Activated T-helper 1 cell treated with anti-CD3 and anti-CD28 coated beads, Interleukin-12 subunit alpha, Interleukin-12 subunit beta, Interleukin-2, Interleukin-4 antibody, amounts not matched to agents 30 ng/mL and 10 ng/mL and 1 ng/mL, durations not matched to agents 14 hours and 24 hours and 36 hours (primary cell): ENCODE measurements at regions not wholly inside any gene's neighbourhood (a gene's known extent, or its start where the extent isn't known, plus 50 kb on each side); places are given as distances from the start of the nearest gene placed in this dataset.

Experiments
- DNase-seq: peaks from one replicate; pipeline ENCODE4 v3.0.0; 2021; ENCODE audit warnings: low spot score
- H3K27ac Mint-ChIP-seq: one replicate; pipeline ENCODE4 v1.8.0; 2021; ENCODE audit warnings: mild to moderate bottlenecking, mixed read lengths
- H3K27me3 Mint-ChIP-seq: one replicate; pipeline ENCODE4 v1.8.0; 2022; ENCODE audit warnings: mild to moderate bottlenecking, moderate library complexity, mixed read lengths; ENCODE audit not compliant: insufficient read depth
- H3K36me3 Mint-ChIP-seq: one replicate; pipeline ENCODE4 v1.8.0; 2021; ENCODE audit warnings: low read depth, mixed read lengths
- H3K4me1 Mint-ChIP-seq: one replicate; pipeline ENCODE4 v1.8.0; 2021; ENCODE audit warnings: low read depth, mixed read lengths
- H3K4me3 Mint-ChIP-seq: one replicate; pipeline ENCODE4 v1.8.0; 2021; ENCODE audit warnings: mild to moderate bottlenecking, moderate library complexity, mixed read lengths
- H3K9me3 Mint-ChIP-seq: one replicate; pipeline ENCODE4 v1.8.0; 2021; ENCODE audit warnings: mixed read lengths
- intact Hi-C: fragments of 100-400 bp; cut with micrococcal nuclease; formaldehyde crosslinking; loops from one replicate; pipeline ENCODE4 v1.15.1; 2024

DNA sequence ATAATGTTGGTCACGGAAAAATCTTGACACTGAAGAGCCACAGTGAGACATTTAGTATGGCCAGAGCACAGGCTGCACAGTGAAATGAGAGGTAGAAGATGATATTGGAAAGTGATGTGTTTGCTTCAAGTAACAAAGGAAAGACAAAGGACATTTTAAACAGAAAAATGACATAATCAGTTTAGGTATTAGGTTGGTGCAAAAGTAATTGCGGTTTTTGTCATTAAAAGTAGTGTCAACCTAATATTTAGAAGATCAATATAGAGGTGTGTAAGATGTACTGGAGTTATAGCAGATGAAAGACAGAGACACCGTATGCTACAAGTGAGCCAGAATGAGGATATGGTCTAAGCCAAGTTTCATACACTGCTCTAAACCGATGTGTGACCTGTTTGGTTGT, 253.0 kb upstream of the PPFIA2 start:
- Mint-ChIP-seq H3K27me3 (no peaks in the 10 kb centered on the region), H3K4me1 (no peaks in the 10 kb centered on the region), H3K4me3 (no peak overlapping the region), H3K9me3 (no peaks in the 10 kb centered on the region), H3K27ac (no peak overlapping the region), H3K36me3 (no peaks in the 10 kb centered on the region)
- intact Hi-C loops: no loop called here
- no peak for DNase-seq

GRCh38 chr12:82009524-82009923, 250.4 kb upstream of the PPFIA2 start:
- intact Hi-C loops: no loop called here
- H3K36me3 Mint-ChIP-seq: no peaks in the 10 kb centered on the region
- no peaks in the 10 kb centered on the region for H3K9me3 Mint-ChIP-seq
- no peak overlapping the region for H3K27ac Mint-ChIP-seq
- no peak for DNase-seq
- peaks cover 2% of the 10 kb centered on the region for H3K27me3 Mint-ChIP-seq
- H3K4me1 Mint-ChIP-seq: no peaks in the 10 kb centered on the region
- H3K4me3 Mint-ChIP-seq: no peak overlapping the region

DNA sequence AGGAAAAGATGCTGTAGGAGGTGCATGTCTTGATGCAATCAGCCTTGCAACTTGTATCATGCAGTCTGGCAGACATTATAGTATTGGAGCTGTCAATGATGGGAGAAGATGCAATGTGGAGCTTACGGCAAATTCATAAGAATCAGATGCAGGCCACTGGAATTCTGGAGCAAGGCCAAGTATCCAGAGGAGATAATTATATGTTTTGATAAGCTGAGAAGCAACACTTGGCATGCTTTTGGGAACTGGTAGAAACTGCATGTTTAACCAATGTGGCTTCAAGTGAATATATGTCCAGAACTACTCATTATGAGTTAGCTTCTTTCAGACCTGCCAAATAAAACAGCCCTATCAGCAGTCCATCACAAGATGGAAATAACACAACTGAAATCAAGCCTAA, 249.1 kb upstream of the PPFIA2 start:
- H3K27ac Mint-ChIP-seq: no peak overlapping the region
- intact Hi-C loops: no loop called here
- no peak for DNase-seq

DNA sequence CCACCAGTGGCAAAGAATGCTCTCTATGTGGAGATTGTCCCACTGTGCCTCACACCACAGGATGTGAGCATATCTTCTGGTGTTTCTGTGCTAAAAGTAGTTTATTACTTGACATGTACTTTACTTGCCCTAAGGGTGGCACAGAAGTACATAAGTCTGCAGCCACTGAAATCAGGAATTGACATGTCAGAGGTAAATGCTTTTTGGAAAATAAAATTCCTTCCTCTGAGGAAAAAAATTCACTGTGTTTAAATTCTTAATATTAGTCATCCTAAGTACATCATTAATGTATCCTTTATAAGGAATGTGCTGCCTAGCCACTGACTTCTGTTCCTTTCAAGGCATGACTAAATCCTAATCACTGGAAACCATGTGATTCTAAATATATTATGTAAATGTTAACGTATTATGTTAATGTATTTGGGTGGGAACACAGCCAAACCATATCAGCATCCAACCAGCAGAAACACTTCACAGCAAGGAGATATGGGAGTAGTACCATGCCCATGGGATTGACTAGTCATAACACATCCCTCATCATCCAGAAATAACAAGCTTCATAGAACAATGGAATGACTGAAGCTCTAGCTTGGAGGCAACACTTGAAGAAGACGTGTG, 239.7 kb upstream of the PPFIA2 start:
- no peak for DNase-seq
- no peaks in the 10 kb centered on the region for H3K36me3 Mint-ChIP-seq
- H3K27me3 Mint-ChIP-seq: peaks cover 2% of the 10 kb centered on the region
- no peak overlapping the region for H3K27ac Mint-ChIP-seq
- intact Hi-C loops: no loop called here
- H3K4me3 Mint-ChIP-seq: no peak overlapping the region
- no peaks in the 10 kb centered on the region for H3K4me1 Mint-ChIP-seq
- no peaks in the 10 kb centered on the region for H3K9me3 Mint-ChIP-seq

More for the DNA sequence above, 249.1 kb upstream of the PPFIA2 start:
- Mint-ChIP-seq H3K4me1 (no peaks in the 10 kb centered on the region), H3K36me3 (no peaks in the 10 kb centered on the region), H3K4me3 (no peak overlapping the region), H3K27me3 (peaks cover 2% of the 10 kb centered on the region), H3K9me3 (no peaks in the 10 kb centered on the region)

DNA sequence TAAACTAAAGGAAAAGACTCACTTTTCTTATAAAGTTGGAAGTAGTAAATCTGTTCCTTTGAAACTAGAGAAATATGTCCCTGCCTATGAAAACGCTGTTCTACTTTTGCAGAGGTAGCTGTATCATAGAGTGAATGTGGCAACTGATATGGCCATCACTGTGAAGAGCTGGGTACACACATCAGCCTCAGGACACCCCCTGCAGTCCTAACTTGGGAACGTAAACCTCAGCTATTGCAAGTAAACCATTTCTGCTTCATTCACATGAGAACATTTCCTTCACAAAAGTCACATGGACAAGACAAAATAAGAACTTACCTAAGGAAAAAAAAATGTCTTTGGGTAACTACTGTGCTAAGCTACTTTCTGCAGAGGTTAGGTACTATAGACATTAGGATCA, 233.3 kb upstream of the PPFIA2 start:
- H3K4me1 Mint-ChIP-seq: no peaks in the 10 kb centered on the region
- intact Hi-C loops: loop anchor here (1.0 kb wide), 1 partner anchor 348 kb away; no protein-coding TSS in a partner anchor
- H3K9me3 Mint-ChIP-seq: no peaks in the 10 kb centered on the region
- no peak overlapping the region for H3K4me3 Mint-ChIP-seq
- H3K27ac Mint-ChIP-seq: no peak overlapping the region
- H3K36me3 Mint-ChIP-seq: no peaks in the 10 kb centered on the region
- H3K27me3 Mint-ChIP-seq: peaks cover 8% of the 10 kb centered on the region
- peak; percentile 1 for DNase-seq

DNA sequence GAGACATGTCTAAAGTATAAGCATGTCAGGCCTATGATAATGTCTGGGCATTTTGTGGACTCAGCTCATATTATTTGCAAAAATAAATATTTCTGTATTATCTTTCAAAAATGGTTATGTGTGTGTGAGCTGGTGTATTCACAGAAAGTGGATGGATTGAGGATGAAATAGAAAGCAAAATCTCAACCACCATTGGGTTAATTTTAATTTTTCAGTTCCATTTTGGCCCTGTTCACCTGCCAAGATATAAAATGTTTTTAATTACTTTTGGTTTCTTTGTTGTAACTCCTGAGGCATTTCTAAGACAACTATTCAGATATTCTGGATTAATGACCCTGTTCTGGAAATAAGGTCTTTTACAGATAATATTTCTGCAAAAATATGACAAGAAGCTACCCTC, 232.7 kb upstream of the PPFIA2 start:
- no peak overlapping the region for H3K4me3 Mint-ChIP-seq

DNA sequence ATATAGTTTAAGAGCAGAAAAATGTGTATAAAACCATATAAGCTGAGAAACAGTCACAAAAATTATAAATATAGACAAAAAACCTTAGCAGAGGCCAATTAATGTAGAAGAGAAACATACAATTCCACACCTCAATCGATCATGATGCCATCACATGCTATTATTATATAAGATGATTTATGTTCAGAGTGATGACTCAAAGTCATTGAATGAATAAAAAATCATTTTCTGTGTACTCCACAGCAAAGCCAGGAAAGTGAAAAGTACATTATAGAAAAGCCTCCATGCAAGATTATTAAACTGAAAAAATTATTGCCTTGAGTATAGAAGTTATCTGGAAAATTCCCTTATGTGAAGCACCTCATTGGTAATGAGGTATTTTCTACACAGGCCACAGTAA, 229.2 kb upstream of the PPFIA2 start:
- no peaks in the 10 kb centered on the region for H3K4me1 Mint-ChIP-seq

More for the DNA sequence above, 232.7 kb upstream of the PPFIA2 start:
- Mint-ChIP-seq H3K36me3 (no peaks in the 10 kb centered on the region), H3K4me1 (no peaks in the 10 kb centered on the region), H3K9me3 (no peaks in the 10 kb centered on the region), H3K27me3 (peaks cover 8% of the 10 kb centered on the region), H3K27ac (no peak overlapping the region)
- intact Hi-C loops: loop anchor here (1.0 kb wide), 1 partner anchor 348 kb away; no protein-coding TSS in a partner anchor
- DNase-seq: no peak

DNA sequence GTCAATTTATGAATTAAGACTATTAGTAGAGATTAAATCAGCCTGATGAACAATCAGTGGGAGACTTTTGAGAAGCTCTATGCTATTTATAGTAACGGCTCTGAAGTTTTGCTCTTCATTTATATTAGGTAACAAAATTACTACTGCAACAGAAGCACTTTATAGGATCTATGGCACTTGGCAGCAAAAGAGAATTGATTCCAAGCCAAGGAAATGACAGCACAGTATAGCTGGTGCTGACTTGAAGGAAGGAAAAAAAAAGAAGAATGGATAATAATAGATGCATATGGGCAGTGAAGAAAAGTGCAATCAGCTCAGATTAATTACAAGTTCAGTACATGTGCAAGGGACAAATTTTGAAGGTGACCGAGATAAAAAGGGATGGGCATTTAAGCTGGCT, 228.2 kb upstream of the PPFIA2 start:
- H3K27me3 Mint-ChIP-seq: no peaks in the 10 kb centered on the region
- H3K27ac Mint-ChIP-seq: no peak overlapping the region
- no peak overlapping the region for H3K4me3 Mint-ChIP-seq
- intact Hi-C loops: no loop called here
- no peak for DNase-seq
- H3K36me3 Mint-ChIP-seq: no peaks in the 10 kb centered on the region
- peaks cover 6% of the 10 kb centered on the region for H3K9me3 Mint-ChIP-seq
- no peaks in the 10 kb centered on the region for H3K4me1 Mint-ChIP-seq

More for the DNA sequence above, 229.2 kb upstream of the PPFIA2 start:
- Mint-ChIP-seq H3K36me3 (no peaks in the 10 kb centered on the region), H3K27ac (no peak overlapping the region), H3K9me3 (peaks cover 6% of the 10 kb centered on the region), H3K27me3 (peaks cover 5% of the 10 kb centered on the region), H3K4me3 (no peak overlapping the region)
- DNase-seq: no peak
- intact Hi-C loops: no loop called here

- Mint-ChIP-seq H3K9me3 (no peaks in the 10 kb centered on the region), H3K27ac (no peak overlapping the region), H3K36me3 (no peaks in the 10 kb centered on the region), H3K4me3 (no peak overlapping the region), H3K27me3 (no peaks in the 10 kb centered on the region), H3K4me1 (no peaks in the 10 kb centered on the region)
- DNase-seq: no peak
- intact Hi-C loops: no loop called here
Observed at GRCh38 chr12:81976661-81977060, 217.5 kb upstream of the PPFIA2 start.

DNA sequence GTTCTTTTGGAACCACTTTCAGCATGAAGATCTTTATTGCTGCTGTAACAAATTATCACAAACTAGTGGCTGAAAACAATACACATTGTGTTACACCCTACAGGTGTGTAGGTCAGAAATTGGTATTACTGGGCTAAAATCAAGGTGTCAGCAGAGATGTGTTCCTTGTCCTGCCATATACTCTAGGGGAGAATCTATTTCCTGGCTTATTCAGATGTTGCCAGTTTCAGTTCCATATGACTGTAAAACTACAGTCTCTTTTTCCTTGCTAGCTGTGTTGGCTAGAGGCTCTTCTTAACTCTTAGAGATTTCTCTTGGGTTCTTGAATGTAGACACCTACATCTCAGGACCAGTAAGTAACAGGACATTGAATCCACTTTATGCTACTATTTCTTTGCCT, 215.6 kb upstream of the PPFIA2 start:
- H3K27ac Mint-ChIP-seq: no peak overlapping the region
- H3K36me3 Mint-ChIP-seq: no peaks in the 10 kb centered on the region
- no peaks in the 10 kb centered on the region for H3K27me3 Mint-ChIP-seq
- DNase-seq: no peak
- intact Hi-C loops: no loop called here
- H3K9me3 Mint-ChIP-seq: no peaks in the 10 kb centered on the region
- H3K4me1 Mint-ChIP-seq: no peaks in the 10 kb centered on the region
- no peak overlapping the region for H3K4me3 Mint-ChIP-seq

DNA sequence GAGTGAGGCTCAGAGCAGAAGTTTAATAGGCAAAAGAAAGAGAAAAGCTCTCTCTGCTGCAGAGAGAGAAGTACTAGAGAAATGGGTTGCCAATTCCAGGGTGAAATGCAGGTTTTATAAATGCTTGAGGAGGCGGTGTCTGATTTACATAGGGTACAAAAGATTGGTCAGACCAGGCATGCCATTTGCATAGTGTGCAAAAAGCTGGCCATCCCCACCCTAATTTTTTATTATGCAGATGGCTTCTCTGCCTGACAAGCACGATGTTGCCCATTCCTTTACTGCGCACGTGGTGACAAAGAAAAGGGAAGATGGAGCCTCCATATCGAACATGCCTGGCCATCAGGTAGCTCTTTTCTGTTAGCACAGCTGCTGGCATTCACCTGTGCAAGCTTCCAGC, 209.3 kb upstream of the PPFIA2 start:
- H3K4me3 Mint-ChIP-seq: no peak overlapping the region
- no peaks in the 10 kb centered on the region for H3K9me3 Mint-ChIP-seq
- no peaks in the 10 kb centered on the region for H3K27me3 Mint-ChIP-seq

DNA sequence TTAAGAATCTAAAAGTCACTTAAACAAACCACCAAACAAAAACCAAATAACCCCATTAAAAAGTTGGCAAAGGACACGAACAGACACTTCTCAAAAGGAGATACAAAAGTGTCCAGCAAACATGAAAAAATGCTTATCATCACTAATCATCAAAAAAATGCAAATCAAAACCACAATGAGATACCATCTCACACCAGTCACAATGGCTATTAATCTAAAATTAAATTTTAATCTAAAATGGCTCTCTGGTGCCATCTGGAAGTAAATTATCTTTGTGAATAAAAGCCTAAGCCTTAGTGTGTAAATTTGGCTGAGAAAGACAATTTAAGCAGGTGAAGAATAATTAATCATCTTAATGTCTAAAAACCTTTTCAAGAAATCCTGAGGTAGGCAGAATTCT, 204.5 kb upstream of the PPFIA2 start:
- no peak for DNase-seq
- Mint-ChIP-seq H3K27me3 (no peaks in the 10 kb centered on the region), H3K9me3 (no peaks in the 10 kb centered on the region), H3K4me1 (no peaks in the 10 kb centered on the region), H3K27ac (no peak overlapping the region), H3K36me3 (no peaks in the 10 kb centered on the region), H3K4me3 (no peak overlapping the region)
- intact Hi-C loops: no loop called here

More for the DNA sequence above, 209.3 kb upstream of the PPFIA2 start:
- Mint-ChIP-seq H3K4me1 (no peaks in the 10 kb centered on the region), H3K27ac (no peak overlapping the region), H3K36me3 (no peaks in the 10 kb centered on the region)
- no peak for DNase-seq
- intact Hi-C loops: no loop called here

- no peak for DNase-seq
- Mint-ChIP-seq H3K27ac (no peak overlapping the region), H3K4me3 (no peak overlapping the region), H3K4me1 (no peaks in the 10 kb centered on the region), H3K27me3 (no peaks in the 10 kb centered on the region), H3K9me3 (no peaks in the 10 kb centered on the region), H3K36me3 (no peaks in the 10 kb centered on the region)
- intact Hi-C loops: no loop called here
Observed at GRCh38 chr12:81963026-81963425, 203.9 kb upstream of the PPFIA2 start.
